ACHN (cell line): ENCODE measurements at regions not wholly inside any gene's neighbourhood (a gene's known extent, or its start where the extent isn't known, plus 50 kb on each side); places are given as distances from the start of the nearest gene placed in this dataset.
"Not testable (repeated sequence)": the region's sequence is repeated elsewhere in the genome, so short reads cannot be mapped to it uniquely, and the experiment has no call there.

Source experiments
- DNase-seq: peaks from one replicate; pipeline ENCODE4 v3.0.0-alpha.2; 2015
- in situ Hi-C: cut with HindIII; loops from 2 replicates; pipeline ENCODE4 v1.10.0; 2017; ENCODE audit warnings: low sequenced_read_pairs, low pct_ligation_motif_present, low pct_unique_long_range_greater_than_20kb

DNA sequence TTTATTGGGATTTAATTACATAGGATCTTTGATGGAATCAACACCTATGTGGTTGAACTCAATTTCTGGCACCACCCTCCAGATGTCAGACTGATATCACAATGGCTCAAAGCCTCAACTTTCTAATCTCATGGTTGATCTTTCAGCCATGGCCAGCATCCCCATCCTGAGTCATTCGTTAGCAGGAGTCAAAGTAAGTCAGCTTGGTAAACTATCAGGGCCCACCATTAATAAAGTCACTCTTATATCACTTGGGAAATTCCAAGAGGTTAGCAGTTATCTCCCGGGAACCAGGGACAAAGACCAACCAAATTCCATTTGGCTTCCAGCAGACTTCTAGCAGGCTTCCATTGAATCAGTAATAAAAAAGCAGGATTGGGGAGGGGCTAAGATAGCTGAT, 50.7 kb upstream of the TNFSF4 start:
- in situ Hi-C loops: no loop called here

DNA sequence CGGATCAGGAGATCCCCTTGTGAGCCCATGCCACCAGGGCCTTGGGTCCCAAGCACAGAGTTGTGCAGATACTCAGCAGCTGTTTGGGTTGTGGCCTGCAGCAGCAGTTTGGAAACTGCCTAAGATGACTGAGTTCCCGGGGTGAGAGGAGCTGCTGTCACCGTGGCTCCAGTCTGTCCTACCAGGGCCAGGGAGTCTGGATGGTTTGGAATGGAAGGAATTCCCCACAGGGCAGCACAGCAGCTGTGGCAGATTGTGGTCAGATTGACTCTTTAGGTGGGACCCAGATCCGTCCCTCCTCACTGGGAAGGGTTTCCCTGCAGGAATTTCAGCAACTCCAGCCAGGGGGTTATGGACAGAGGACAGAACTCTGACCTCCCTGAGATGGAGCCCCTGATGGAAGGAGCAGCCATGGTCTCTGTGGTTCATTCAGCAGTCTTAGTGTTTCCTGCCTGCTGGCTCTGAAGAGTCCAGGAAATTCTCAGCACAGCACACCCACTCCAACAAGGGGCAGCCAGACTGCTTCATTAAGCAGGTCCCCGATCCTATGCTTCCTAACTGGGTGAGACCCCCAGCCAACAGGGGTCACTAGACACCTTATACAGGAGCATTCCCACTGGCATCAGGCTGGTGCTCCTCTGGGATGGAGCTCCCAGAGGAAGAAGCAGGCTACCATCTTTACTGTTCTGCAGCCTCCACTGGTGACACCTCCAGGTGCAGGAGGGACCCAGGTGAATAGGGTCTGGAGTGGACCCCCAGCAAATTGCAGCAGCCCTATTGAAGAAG, 51.5 kb upstream of the TNFSF4 start:
- in situ Hi-C loops: no loop called here
- no peak for DNase-seq

More for the DNA sequence above, 50.7 kb upstream of the TNFSF4 start:
- DNase-seq: no peak

DNA sequence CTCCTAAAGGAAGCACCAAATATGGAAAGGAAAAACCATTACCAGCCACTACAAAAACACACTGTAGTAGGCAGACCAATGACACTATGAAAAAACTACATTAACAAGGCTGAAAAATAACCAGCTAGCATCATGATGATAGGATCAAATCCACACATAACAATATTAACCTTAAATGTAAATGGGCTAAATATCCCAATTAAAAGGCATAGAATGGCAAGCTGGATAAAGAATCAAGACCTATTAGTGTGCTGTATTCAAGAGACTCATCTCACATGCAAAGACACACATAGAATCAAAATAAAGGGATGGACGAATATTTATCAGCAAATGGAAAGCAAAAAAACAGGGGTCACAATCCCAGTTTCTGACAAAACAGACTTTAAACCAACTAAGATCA, 53.2 kb upstream of the TNFSF4 start:
- in situ Hi-C loops, DNase-seq: not testable (repeated sequence)

DNA sequence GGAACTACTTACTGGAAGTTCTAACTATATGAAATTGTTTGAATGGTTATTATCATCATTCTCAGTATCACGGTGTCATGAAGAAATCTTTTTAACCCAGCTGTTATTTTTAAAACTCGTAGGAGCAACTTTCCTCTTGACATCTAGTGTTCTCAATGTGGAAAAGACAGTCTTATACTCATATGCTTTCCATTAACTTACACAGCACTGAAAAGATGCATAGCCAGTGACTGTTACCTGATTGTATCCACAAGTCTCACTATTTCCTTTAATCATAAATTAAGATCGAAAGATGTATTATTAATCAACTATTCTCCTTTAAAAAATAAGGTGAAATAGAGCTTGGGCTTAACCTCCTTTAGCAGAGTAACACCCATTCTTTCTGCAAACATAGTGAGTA, 59.7 kb upstream of the TNFSF4 start:
- in situ Hi-C loops: no loop called here
- DNase-seq: no peak

DNA sequence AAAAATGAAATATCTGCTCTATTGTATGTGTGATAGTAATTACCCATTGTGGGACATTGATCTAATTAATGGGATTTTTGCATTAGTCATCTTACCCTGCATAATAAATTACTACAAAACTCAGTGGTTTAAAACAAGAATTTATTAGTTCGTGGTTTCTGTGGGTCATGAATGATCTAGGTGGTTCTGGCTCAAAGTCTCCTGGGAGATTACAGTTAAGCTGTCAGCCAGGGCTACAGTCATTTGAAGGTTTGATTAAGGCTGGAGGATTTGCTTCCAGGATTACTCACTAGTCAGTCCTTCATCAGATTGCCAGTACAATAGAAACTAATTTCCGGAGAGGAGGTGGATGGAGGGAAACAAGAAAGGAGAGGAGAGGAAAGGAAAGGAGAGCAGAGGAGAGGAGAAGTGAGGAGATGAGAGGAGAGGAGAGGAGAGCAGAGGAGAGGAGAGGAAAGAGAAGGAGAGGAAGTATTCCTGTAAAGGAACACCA, 60.4 kb upstream of the TNFSF4 start:
- in situ Hi-C loops: no loop called here
- no peak for DNase-seq

DNA sequence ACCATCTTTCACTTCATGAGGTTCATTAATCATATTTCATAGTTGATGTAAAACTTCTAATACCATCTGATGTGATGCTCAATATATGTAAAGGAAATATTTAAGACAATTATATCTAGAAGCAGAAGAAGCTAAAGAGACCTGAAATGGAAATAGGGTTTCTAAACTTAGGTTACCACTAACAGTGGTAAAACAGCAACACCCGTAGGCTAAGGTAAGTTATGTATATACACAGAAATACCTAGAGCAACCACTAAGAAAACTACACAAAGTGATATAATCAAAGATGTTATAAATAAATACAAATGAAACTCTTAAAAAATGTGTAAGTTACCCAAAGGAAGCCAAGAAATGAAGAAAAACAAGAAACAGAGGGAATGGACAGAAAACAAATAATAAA, 61.1 kb upstream of the TNFSF4 start:
- in situ Hi-C loops: no loop called here
- DNase-seq: no peak

DNA sequence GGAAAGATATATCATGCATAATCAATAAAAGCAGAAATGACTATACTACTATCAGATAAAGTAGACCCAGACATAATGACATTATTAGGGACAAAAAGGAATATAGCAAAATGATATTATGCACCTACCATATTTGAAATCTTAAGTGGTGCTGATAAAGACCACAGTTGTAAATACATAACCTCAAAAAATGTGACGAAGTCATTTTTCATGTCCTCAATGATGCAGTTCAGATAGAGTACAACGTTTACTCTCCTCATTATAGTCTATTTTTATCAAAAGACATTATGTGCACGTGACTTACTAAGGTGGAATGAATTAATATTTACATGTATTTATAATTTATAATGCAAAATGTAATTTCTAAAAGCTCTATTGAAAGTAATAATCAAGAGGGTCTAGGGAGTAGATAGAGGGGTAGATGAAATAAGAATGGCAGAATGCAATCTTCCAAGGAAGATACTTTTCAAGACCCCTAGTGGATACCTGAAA, 61.7 kb upstream of the TNFSF4 start:
- in situ Hi-C loops: no loop called here
- no peak for DNase-seq

DNA sequence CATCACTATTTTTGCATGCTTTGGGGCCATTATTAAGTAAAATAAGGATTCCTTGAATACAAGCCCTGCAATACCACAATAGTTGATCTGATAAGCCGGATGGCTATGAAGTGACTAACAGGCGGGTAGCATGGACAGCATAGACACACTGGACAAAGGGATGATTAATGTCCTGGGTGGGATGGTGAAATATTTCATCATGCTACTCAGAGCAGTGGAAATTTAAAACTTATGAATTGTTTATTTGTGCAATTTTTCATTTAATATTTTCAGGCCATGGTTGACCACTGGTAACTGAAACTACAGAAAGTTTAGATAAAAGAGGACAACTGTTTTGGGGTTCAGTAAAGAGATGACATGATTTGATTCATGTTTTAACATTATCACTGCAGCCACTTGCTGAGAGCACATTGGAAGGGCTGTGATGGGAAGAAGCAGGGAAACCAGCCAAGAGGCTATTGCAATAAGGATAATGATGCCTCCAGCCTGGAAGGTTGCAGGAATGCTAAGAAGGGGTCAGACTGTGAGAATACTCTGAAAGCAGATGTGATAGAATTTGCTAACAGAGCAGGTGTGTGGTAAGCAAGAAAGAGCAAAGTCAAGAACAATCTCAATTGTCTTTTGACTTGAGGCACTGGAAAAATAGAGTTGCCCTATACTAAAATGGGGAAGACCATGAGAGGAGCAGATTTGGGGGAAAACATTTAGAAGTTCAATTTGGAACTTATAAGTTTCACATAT, 62.5 kb upstream of the TNFSF4 start:
- DNase-seq: no peak
- in situ Hi-C loops: no loop called here

DNA sequence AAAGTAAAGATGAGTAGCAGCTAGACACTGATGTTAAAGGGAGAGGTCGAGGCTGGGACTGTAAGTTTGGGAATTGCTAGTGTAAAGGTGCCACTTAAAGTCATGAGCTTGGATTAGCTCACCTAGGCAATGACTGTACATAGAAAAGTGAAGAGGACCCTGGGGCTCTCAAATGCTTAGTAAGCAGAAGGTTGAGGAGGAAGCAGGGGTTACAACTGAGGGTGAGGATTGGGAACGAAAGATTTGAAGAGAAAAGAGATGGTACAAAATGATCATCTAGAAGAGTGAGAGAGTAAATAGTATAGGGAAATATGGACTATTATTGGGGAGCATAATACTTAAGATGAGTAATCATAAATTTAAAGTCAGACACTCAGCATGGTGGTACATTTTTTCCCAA, 63.1 kb upstream of the TNFSF4 start:
- no peak for DNase-seq
- in situ Hi-C loops: no loop called here

DNA sequence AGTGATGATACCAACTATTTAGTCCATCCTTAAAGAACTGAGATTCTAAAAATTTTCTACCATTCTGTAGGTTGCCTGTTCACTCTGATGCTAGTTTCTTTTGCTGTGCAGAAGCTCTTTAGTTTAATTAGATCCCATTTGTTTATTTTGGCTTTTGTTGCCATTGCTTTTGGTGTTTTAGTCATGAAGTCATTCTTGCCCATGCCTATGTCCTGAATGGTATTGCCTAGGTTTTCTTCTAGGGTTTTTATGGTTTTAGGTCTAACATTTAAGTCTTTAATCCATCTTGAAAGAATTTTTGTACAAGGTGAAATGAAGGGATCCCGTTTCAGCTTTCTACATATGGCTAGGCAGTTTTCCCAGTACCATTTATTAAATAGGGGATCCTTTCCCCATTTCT, 63.9 kb upstream of the TNFSF4 start:
- DNase-seq, in situ Hi-C loops: not testable (repeated sequence)

DNA sequence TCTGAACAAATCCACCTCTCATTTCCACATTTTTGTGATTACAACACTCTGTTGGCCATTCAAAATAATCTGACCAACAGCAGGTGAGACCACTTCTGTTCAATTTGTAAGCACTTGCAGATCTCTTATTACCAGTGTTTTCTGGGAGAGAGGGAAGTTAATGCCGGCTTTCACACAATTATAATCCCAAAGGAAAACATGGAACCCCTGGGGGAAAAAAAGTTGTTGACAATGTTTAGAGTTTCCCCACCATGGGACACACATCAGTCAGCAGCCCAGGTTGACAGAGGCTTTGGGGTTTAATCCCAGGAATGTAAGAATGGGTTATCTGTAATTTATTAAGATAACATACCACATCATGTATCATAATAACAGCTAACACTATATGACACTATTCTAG, 68.4 kb upstream of the TNFSF4 start:
- DNase-seq: no peak
- in situ Hi-C loops: no loop called here

DNA sequence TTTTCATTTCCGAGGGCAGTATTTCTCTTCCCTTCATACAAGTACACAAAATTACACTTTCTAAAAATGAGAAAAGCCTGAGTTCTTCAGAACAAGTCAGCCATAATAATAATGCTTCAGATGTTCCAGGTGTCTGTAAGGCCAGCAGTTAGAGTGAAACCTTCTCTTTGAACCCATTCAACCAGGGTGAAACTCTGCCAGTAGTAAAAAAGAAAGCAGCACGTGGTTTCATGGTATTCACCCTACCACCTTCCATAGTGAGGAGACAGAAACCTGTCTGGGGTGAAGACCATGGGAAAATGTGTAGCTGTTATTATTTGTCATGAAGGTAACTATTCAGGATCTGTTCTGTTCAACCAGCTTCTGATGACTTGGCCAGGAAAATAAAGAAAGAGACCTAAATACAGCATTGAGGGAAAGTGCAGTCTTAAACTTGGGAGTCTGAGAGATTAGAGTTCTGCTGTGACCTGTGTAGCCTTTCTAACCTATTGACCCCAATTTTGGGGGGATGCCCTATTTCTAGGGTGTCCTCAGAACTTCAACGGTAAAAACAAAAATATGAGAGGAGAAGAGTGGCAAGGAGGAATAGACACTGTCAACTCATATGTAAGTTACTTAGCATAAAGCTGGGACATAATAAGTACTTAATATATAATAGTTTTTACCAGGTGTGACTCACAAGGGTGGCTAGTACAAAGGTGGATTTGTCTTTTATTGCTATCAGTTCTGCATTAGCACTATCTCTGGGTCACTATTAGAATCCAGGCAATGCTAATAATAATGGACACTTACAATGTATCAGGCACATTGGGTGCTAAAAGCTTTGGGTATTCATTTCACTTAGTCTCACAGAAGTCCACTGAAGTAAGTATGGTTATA, 70.0 kb upstream of the TNFSF4 start:
- in situ Hi-C loops: no loop called here

DNA sequence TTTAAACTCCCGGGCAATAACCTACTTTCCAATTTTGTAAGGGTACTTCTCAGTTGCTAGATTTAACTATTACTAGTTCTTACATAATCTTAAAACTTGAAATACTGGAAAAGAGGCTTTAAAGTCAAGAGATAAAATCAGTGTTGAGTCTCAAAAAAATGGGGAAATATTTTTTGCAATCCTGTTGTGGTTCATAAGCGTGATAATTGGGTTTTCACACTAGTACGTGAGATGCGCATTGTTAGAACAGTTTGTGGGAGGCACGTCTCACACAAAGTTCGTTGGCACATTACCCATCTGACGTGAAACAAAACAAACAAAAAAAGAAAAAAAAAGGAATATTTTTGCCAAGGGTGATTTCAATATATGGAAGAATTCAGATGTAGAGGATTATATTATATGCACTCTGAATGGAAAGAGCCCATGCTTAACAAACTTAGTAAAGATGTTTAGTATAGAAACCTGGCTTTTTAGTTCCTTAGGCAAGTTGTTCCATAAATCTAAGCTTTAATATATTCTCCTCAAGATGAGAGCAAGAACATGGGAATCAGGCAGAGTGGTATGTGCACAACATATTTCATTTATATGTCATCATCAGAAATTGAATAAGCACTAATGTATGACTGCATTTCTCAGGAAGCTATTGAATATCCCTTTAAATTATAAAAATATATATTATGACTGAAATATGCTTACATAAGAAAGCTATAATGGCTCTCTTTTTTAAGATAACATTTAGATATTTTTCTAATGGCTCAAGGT, 73.9 kb upstream of the TNFSF4 start:
- no peak for DNase-seq
- in situ Hi-C loops: no loop called here

More for the DNA sequence above, 70.0 kb upstream of the TNFSF4 start:
- DNase-seq: no peak

DNA sequence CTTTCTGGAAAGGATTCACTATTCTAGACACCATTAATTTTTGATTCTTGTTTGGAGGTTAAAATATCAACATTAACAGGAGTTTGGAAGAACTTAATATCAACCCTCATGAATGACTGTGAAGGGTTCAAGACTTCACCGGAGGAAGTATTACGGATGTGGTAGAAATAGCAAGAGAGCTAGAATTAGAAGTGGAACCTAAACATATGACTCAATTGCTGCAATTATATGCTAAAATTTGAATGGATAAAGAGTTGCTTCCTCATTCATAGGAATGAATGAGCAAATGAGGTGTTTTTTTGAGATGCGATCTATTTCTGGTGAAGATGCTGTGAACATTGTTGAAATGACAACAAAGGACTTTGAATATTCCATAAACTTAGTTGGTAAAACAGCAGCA, 77.9 kb upstream of the TNFSF4 start:
- in situ Hi-C loops: no loop called here
- DNase-seq: no peak

DNA sequence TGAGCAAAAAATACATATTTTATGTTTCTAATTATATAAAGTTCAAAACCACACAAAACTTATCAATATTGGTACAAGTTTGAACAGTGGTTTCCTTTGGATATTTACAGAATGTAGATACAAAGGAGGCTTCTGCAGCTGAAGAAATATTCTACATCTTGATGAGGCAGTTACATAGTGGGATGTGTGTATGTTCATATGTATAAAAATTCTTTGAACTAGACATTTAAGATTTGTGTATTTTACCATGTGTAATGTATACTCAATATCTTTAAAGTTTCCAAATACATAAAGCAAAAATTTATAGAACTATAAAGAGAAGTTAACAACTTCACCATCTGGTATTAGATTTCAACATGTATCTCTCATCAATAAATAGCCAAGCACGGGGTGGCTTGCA, 80.7 kb upstream of the TNFSF4 start:
- in situ Hi-C loops: no loop called here

DNA sequence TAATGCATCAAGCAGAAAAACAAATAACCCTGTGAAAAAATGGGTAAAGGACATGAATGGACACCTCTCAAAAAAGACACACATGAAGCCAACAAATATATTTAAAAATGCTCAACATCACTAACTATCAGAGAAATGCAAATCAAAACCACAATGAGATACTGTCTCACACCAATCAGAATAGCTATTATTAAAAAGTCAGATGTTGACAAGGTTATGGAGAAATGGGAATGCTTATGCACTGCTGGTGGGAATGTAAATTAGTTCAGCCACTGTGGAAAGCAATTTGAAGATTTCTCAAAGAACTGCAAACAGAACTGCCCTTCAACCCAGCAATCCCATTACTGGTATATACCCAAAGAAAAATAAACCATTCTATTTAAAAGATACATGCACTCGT, 86.6 kb upstream of the TNFSF4 start:
- in situ Hi-C loops: no loop called here
- DNase-seq: no peak

More for the DNA sequence above, 80.7 kb upstream of the TNFSF4 start:
- no peak for DNase-seq

DNA sequence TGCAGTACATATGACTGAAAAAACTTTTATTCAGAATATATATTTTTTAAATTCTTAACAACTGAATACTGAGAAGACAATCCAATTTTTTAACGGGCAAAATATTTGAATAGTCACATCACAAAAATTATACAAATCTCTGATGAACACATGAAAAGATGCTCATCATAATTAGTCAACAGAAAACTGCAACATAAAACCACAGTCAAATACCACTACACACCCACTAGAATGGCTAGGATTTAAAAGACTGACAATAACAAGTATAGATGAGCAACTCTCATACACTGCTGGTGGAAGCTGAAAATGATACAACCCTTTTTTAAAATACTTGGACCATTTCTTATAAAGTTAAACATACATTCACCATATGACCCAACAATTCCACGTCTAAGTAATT, 87.7 kb upstream of the TNFSF4 start:
- no peak for DNase-seq
- in situ Hi-C loops: no loop called here

DNA sequence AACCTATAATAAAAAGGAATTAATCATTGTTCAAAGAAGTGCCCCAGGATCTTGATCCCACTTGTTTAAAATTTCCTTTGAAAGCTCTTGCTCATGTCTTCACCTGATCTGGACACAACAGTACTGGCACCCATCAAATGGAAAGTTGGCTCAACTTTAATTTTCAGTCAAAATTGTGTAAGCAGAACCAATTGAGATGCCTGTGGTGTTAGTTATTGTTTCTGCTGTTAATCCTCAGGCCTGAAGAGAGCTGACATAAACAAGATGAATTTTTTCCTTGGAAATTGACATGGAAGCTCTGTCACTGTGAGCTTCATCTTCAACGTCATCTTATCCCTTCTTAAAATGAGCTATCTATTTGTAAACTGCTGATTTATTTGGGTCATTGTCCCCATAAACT, 88.3 kb upstream of the TNFSF4 start:
- DNase-seq: no peak
- in situ Hi-C loops: no loop called here
